ACC112 (cell line): ENCODE measurements at regions not wholly inside any gene's neighbourhood (a gene's known extent, or its start where the extent isn't known, plus 50 kb on each side); places are given as distances from the start of the nearest gene placed in this dataset.

Experiments
- H2AFZ ChIP-seq: fragments of 200-600 bp; sonication (generic); one replicate; pipeline ENCODE4 v1.6.0; 2017; ENCODE audit warnings: antibody characterized with exemption, low read length; ENCODE audit not compliant: unreplicated experiment
- H3K27ac ChIP-seq: fragments of 200-600 bp; sonication (generic); 2 replicates; pipeline ENCODE4 v1.5.1; 2014; ENCODE audit warnings: low read depth, mild to moderate bottlenecking, antibody characterized with exemption, low read length, moderate library complexity
- H3K27me3 ChIP-seq: fragments of 200-600 bp; sonication (generic); 2 replicates; pipeline ENCODE4 v1.6.1; 2014; ENCODE audit warnings: mild to moderate bottlenecking, antibody characterized with exemption, low read length, moderate library complexity, mixed read lengths; ENCODE audit not compliant: insufficient read depth
- H3K36me3 ChIP-seq: fragments of 200-600 bp; sonication (generic); 2 replicates; pipeline ENCODE4 v1.6.1; 2016; ENCODE audit warnings: mild to moderate bottlenecking, antibody characterized with exemption, low read length, moderate library complexity, mixed read lengths; ENCODE audit not compliant: insufficient read depth
- H3K4me1 ChIP-seq: fragments of 200-600 bp; sonication (generic); one replicate; pipeline ENCODE4 v1.6.1; 2016; ENCODE audit warnings: low read length, mixed read lengths; ENCODE audit not compliant: insufficient read depth, unreplicated experiment, control insufficient read depth
- H3K4me3 ChIP-seq: fragments of 200-600 bp; sonication (generic); 2 replicates; pipeline ENCODE4 v1.5.1; 2014; ENCODE audit warnings: mild to moderate bottlenecking, low read depth, low read length
- H3K79me2 ChIP-seq: fragments of 200-600 bp; sonication (generic); one replicate; pipeline ENCODE4 v1.6.0; 2016; ENCODE audit warnings: low read length; ENCODE audit not compliant: control insufficient read depth, unreplicated experiment, insufficient read depth

- no peaks in the 10 kb centered on the region for H3K27me3 ChIP-seq
- H3K4me1 ChIP-seq, result peaks cover 31% of the 10 kb centered on the region
- H2AFZ ChIP-seq, result no peak overlapping the region
Measured at GRCh38 chr7:19623676-19624075, 85.2 kb downstream of the POLR1F start.

GRCh38 chr7:19621740-19622139 lies 87.1 kb downstream of the POLR1F start:
- Histone ChIP-seq H3K79me2 (no peaks in the 10 kb centered on the region), H3K27me3 (no peaks in the 10 kb centered on the region), H3K27ac (no peak overlapping the region), H3K4me1 (peaks cover 37% of the 10 kb centered on the region), H2AFZ (no peak overlapping the region), H3K36me3 (no peaks in the 10 kb centered on the region), H3K4me3 (no peak overlapping the region)

More at GRCh38 chr7:19623676-19624075, 85.2 kb downstream of the POLR1F start:
- no peaks in the 10 kb centered on the region for H3K79me2 ChIP-seq
- no peak overlapping the region for H3K4me3 ChIP-seq
- no peak overlapping the region for H3K27ac ChIP-seq
- H3K36me3 ChIP-seq, result no peaks in the 10 kb centered on the region

GRCh38 chr7:19620470-19620869 lies 88.4 kb downstream of the POLR1F start:
- Histone ChIP-seq H3K27me3 (no peaks in the 10 kb centered on the region), H3K4me1 (peaks cover 37% of the 10 kb centered on the region), H3K4me3 (no peak overlapping the region), H3K36me3 (no peaks in the 10 kb centered on the region), H3K27ac (no peak overlapping the region), H2AFZ (no peak overlapping the region), H3K79me2 (no peaks in the 10 kb centered on the region)

- Histone ChIP-seq H3K36me3 (no peaks in the 10 kb centered on the region), H3K79me2 (no peaks in the 10 kb centered on the region), H3K27me3 (no peaks in the 10 kb centered on the region), H3K4me3 (no peak overlapping the region), H3K27ac (peak overlapping the region; percentile 59), H2AFZ (no peak overlapping the region), H3K4me1 (peaks cover 37% of the 10 kb centered on the region)
Measured at GRCh38 chr7:19619122-19619521, 89.7 kb downstream of the POLR1F start.

GRCh38 chr7:19617901-19618300 lies 90.9 kb downstream of the POLR1F start:
- H3K4me3 ChIP-seq, result no peak overlapping the region

GRCh38 chr7:19610194-19610943 lies 98.5 kb downstream of the POLR1F start:
- H3K4me1 ChIP-seq, result peaks cover 6% of the 10 kb centered on the region

More at GRCh38 chr7:19617901-19618300, 90.9 kb downstream of the POLR1F start:
- Histone ChIP-seq H2AFZ (no peak overlapping the region), H3K4me1 (peaks cover 37% of the 10 kb centered on the region), H3K27ac (no peak overlapping the region), H3K27me3 (no peaks in the 10 kb centered on the region), H3K79me2 (no peaks in the 10 kb centered on the region), H3K36me3 (no peaks in the 10 kb centered on the region)

GRCh38 chr7:19589446-19589845 lies 119.4 kb downstream of the POLR1F start:
- Histone ChIP-seq H3K79me2 (no peaks in the 10 kb centered on the region), H3K4me1 (peaks cover 6% of the 10 kb centered on the region), H2AFZ (no peak overlapping the region), H3K27ac (no peak overlapping the region), H3K36me3 (no peaks in the 10 kb centered on the region), H3K4me3 (no peak overlapping the region), H3K27me3 (no peaks in the 10 kb centered on the region)

More at GRCh38 chr7:19610194-19610943, 98.5 kb downstream of the POLR1F start:
- Histone ChIP-seq H3K36me3 (no peaks in the 10 kb centered on the region), H3K27ac (no peak overlapping the region), H2AFZ (no peak overlapping the region), H3K27me3 (no peaks in the 10 kb centered on the region), H3K4me3 (no peak overlapping the region), H3K79me2 (no peaks in the 10 kb centered on the region)

GRCh38 chr7:19587291-19587690 lies 121.5 kb downstream of the POLR1F start:
- no peak overlapping the region for H3K27ac ChIP-seq
- peaks cover 6% of the 10 kb centered on the region for H3K4me1 ChIP-seq
- no peak overlapping the region for H2AFZ ChIP-seq
- no peaks in the 10 kb centered on the region for H3K36me3 ChIP-seq
- H3K79me2 ChIP-seq, result no peaks in the 10 kb centered on the region
- H3K27me3 ChIP-seq, result no peaks in the 10 kb centered on the region
- H3K4me3 ChIP-seq, result no peak overlapping the region

GRCh38 chr7:19585761-19586160 lies 123.1 kb downstream of the POLR1F start:
- Histone ChIP-seq H3K36me3 (no peaks in the 10 kb centered on the region), H3K4me3 (no peak overlapping the region), H3K27ac (no peak overlapping the region), H3K79me2 (no peaks in the 10 kb centered on the region), H3K27me3 (no peaks in the 10 kb centered on the region), H3K4me1 (peaks cover 6% of the 10 kb centered on the region), H2AFZ (no peak overlapping the region)

GRCh38 chr7:19575909-19576557 lies 132.8 kb downstream of the POLR1F start:
- Histone ChIP-seq H3K79me2 (no peaks in the 10 kb centered on the region), H2AFZ (no peak overlapping the region), H3K4me1 (peaks cover 3% of the 10 kb centered on the region), H3K27ac (no peak overlapping the region), H3K4me3 (no peak overlapping the region), H3K27me3 (no peaks in the 10 kb centered on the region), H3K36me3 (no peaks in the 10 kb centered on the region)

- Histone ChIP-seq H3K4me3 (no peak overlapping the region), H3K27ac (no peak overlapping the region), H3K79me2 (no peaks in the 10 kb centered on the region), H3K27me3 (no peaks in the 10 kb centered on the region), H2AFZ (no peak overlapping the region), H3K4me1 (peaks cover 3% of the 10 kb centered on the region), H3K36me3 (no peaks in the 10 kb centered on the region)
Measured at GRCh38 chr7:19574131-19574530, 134.7 kb downstream of the POLR1F start.
